Stomach (tissue), 8 donors: ENCODE measurements at regions not wholly inside any gene's neighbourhood (a gene's known extent, or its start where the extent isn't known, plus 50 kb on each side); places are given as distances from the start of the nearest gene placed in this dataset.

Experiments
- DNase-seq, 2 donors: peaks; one replicate each; pipeline versions ENCODE4 v3.0.0 to v3.0.0-alpha.2; 2013 to 2019
- H3K27ac ChIP-seq, 5 donors: fragments of 200-600 bp in 4 of 5; sonication (generic) in 4 of 5; one replicate each; pipeline ENCODE4 v1.5.1; 2013 to 2019; ENCODE audit warnings: mild to moderate bottlenecking in 1 of 5, moderate library complexity in 1 of 5
- H3K27me3 ChIP-seq, 3 donors: fragments of 200-600 bp; sonication (generic); one replicate each; pipeline ENCODE4 v1.5.1; 2017 to 2019; ENCODE audit warnings: mixed run types in 1 of 3
- H3K36me3 ChIP-seq, 4 donors: fragments of 200-600 bp; sonication (generic); 1 replicate in 3 of 4; 2 replicates in 1 of 4; pipeline ENCODE4 v1.5.1; 2016 to 2019
- H3K4me1 ChIP-seq, 4 donors: fragments of 200-600 bp; sonication (generic); one replicate each; pipeline ENCODE4 v1.5.1; 2016 to 2019
- H3K4me3 ChIP-seq, 4 donors: fragments of 200-600 bp; sonication (generic) in 3 of 4; one replicate each; pipeline ENCODE4 v1.5.1; 2016 to 2019; ENCODE audit warnings: mild to moderate bottlenecking in 1 of 4
- H3K9me3 ChIP-seq, 4 donors: fragments of 200-600 bp; sonication (generic); one replicate each; pipeline ENCODE4 v1.5.1; 2016 to 2019
- EP300 ChIP-seq: sonication (generic); formaldehyde crosslinking; IDR thresholded peaks from one replicate; pipeline ENCODE4 v1.6.1; 2017; ENCODE audit warnings: antibody characterized with exemption
- POLR2A ChIP-seq, 4 donors: fragments of 450-650 bp; IDR thresholded peaks; one replicate each; pipeline ENCODE4 v1.6.1; 2016; ENCODE audit warnings: antibody characterized with exemption in 4 of 4, control low read depth in 2 of 4, mild to moderate bottlenecking in 1 of 4, moderate library complexity in 1 of 4
- POLR2AphosphoS5 ChIP-seq, 3 donors: sonication (generic); formaldehyde crosslinking; IDR thresholded peaks; one replicate each; pipeline ENCODE4 v1.6.1; 2016; ENCODE audit warnings: antibody characterized with exemption in 3 of 3
- WGBS, 5 donors: extraction: QIAGEN DNeasy Blood & Tissue Kit in 3 of 5; methylation state at CpG; one replicate each; pipeline versions ENCODE4 v1.1.5 to v1.1.7; 2013 to 2018; 5-methylcytosine and 5-hydroxymethylcytosine counted together
- intact Hi-C: fragments of 100-400 bp; cut with DNase I; formaldehyde crosslinking; loops from one replicate; pipeline ENCODE4 v1.15.1; 2023; ENCODE audit warnings: low total_unique reads
- TF ChIP-seq, protein P1 (sequence below), 7 experiments: fragments of 450-650 bp in 4 of 7; fragments of 200-600 bp in 3 of 7; sonication (generic) in 3 of 7; IDR thresholded peaks; one replicate each; pipeline ENCODE4 v1.5.1; 2016 to 2019; ENCODE audit warnings: antibody characterized with exemption in 7 of 7, control low read depth in 2 of 7, mild to moderate bottlenecking in 1 of 7
- donor health status: healthy with polysubstance abuse.
- donor health status: Bipolar disorder and iron deficiency.
- donor health status: healthy.

DNA sequence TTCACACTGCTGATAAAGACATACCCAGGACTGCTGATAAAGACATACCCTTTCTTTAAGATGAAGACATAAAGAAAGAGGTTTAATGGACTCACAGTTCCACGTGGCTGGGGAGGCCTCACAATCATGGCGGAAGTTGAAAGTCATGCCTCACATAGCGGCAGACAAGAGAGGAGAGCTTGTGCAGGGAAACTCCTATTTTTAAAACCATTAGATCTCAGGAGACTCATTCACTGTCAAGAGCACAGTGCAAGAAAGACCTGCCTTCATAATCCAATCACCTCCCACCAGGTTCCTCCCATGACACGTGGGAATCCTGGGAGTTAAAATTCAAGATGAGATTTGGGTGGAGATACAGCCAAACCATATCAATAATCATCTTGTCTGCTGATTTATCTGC is 278.1 kb downstream of the SLC6A15 start:
- Histone ChIP-seq H3K4me3 (no peak overlapping the region), H3K4me1 (no peaks in the 10 kb centered on the region), H3K27me3 (no peaks in the 10 kb centered on the region), H3K9me3 (no peaks in the 10 kb centered on the region), H3K36me3 (no peaks in the 10 kb centered on the region), H3K27ac (no peak overlapping the region)
- no peak for DNase-seq
- intact Hi-C loops: no loop called here
- TF ChIP-seq, protein P1, sequence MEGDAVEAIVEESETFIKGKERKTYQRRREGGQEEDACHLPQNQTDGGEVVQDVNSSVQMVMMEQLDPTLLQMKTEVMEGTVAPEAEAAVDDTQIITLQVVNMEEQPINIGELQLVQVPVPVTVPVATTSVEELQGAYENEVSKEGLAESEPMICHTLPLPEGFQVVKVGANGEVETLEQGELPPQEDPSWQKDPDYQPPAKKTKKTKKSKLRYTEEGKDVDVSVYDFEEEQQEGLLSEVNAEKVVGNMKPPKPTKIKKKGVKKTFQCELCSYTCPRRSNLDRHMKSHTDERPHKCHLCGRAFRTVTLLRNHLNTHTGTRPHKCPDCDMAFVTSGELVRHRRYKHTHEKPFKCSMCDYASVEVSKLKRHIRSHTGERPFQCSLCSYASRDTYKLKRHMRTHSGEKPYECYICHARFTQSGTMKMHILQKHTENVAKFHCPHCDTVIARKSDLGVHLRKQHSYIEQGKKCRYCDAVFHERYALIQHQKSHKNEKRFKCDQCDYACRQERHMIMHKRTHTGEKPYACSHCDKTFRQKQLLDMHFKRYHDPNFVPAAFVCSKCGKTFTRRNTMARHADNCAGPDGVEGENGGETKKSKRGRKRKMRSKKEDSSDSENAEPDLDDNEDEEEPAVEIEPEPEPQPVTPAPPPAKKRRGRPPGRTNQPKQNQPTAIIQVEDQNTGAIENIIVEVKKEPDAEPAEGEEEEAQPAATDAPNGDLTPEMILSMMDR (IDR thresholded peaks at IDR 0.05): no peak
- TF ChIP-seq POLR2AphosphoS5 (IDR thresholded peaks at IDR 0.05): no peak
- TF ChIP-seq EP300: no peak
- no peak for TF ChIP-seq POLR2A (IDR thresholded peaks at IDR 0.05)
- WGBS, 5 donors: 74 to 87% (median 81%) methylated on average over 4 of the region's 4 CpGs

DNA sequence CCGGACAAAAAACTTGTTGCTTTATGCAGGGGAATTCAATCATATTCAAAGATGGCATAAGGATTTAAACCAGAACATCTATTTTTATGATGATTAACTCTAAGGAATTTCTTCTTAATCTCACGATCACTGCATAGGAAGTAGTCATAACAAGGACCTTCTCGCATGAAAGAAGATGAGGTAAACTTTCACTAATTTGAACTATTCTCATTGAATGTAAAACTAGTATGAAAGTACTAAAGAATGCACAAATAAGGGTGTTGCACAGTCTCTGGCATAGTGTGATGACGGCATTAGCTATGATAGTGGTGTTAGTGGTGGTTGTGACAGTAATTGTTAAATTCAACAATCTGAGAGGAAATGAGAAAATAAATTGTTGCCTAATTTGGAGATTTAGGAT is 280.0 kb downstream of the SLC6A15 start:
- no peaks in the 10 kb centered on the region for H3K4me1 ChIP-seq

DNA sequence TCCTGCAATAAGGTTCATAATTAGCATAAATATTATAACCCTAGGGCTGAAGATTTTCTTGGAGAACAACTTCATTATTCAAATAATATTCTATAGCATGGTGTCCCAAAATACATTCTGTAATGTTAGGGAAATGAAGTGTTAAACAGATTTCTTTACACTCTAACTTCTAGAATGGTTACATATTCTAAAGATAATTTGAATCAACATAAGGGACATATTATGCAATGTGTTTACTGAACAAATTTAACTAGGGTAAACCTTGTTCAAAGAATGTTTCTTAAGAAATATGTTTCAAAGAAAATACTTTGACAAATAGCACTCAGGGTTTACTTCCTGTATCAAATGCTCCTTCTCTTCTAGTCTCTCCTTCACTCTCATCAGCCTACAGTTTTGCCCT is 281.6 kb downstream of the SLC6A15 start:
- no peaks in the 10 kb centered on the region for H3K9me3 ChIP-seq

More for the DNA sequence above, 280.0 kb downstream of the SLC6A15 start:
- Histone ChIP-seq H3K27ac (no peak overlapping the region), H3K4me3 (no peak overlapping the region), H3K9me3 (no peaks in the 10 kb centered on the region), H3K36me3 (no peaks in the 10 kb centered on the region), H3K27me3 (no peaks in the 10 kb centered on the region)
- DNase-seq: no peak
- intact Hi-C loops: no loop called here
- 84 to 88% (median 86%) methylated on average over 4 of the region's 4 CpGs for WGBS, 5 donors
- TF ChIP-seq POLR2A (IDR thresholded peaks at IDR 0.05): no peak
- no peak for TF ChIP-seq EP300
- no peak for TF ChIP-seq POLR2AphosphoS5 (IDR thresholded peaks at IDR 0.05)
- TF ChIP-seq, protein P1 (IDR thresholded peaks at IDR 0.05): no peak

DNA sequence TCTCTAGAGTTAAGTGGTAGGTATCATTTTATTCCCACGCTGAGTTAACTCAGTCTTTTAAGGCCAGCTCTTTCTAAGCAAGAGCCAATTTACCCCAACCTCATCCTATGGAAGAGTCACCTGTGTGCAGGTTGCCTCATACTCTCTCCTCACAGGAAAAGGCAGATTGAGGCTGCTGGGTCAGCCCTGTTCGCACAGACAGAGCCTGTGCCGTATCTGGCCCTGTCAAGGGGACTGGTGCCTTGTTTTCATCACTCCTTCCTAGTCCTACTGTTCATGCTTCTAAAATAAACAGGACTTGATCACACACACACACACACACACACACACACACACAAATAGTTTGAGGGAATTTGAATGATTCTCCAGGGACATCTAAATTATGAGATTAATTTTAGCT is 285.0 kb downstream of the SLC6A15 start:
- WGBS, 5 donors: 68 to 83% (median 80%) methylated on average over 3 of the region's 3 CpGs
- no peak for TF ChIP-seq POLR2AphosphoS5 (IDR thresholded peaks at IDR 0.05)
- TF ChIP-seq EP300: no peak
- Histone ChIP-seq H3K9me3 (no peaks in the 10 kb centered on the region), H3K4me3 (no peak overlapping the region), H3K27me3 (no peaks in the 10 kb centered on the region), H3K4me1 (no peaks in the 10 kb centered on the region), H3K27ac (no peak overlapping the region), H3K36me3 (no peaks in the 10 kb centered on the region)
- no peak for DNase-seq
- intact Hi-C loops: no loop called here

More for the DNA sequence above, 281.6 kb downstream of the SLC6A15 start:
- Histone ChIP-seq H3K27me3 (no peaks in the 10 kb centered on the region), H3K4me1 (no peaks in the 10 kb centered on the region), H3K27ac (no peak overlapping the region), H3K4me3 (no peak overlapping the region), H3K36me3 (no peaks in the 10 kb centered on the region)
- TF ChIP-seq POLR2AphosphoS5 (IDR thresholded peaks at IDR 0.05) (no peak), EP300 (no peak), POLR2A (IDR thresholded peaks at IDR 0.05) (no peak)
- TF ChIP-seq, protein P1 (IDR thresholded peaks at IDR 0.05): no peak
- intact Hi-C loops: no loop called here
- no peak for DNase-seq

DNA sequence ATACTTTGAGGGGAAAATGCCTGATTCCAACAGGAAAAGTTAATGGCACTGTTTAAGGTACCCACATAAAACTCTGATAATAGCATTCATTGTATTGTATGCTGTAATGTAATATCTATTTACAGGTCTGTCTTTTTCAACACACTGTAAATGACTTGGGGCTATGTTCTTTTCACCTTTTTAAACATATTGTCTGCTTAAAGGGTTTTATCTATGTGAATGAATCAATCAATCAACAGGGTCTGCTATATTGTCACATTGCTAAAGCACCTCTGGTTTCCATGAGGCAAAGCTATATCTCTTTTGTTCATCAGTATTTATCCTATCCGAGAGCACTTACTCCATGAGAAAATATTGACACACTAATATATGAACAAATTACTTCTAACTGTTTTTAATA is 288.0 kb downstream of the SLC6A15 start:
- no peak overlapping the region for H3K4me3 ChIP-seq
- no peak for DNase-seq
- H3K4me1 ChIP-seq: no peaks in the 10 kb centered on the region
- intact Hi-C loops: no loop called here
- H3K27me3 ChIP-seq: no peaks in the 10 kb centered on the region
- H3K9me3 ChIP-seq: no peaks in the 10 kb centered on the region
- no peaks in the 10 kb centered on the region for H3K36me3 ChIP-seq
- TF ChIP-seq EP300: no peak
- TF ChIP-seq POLR2AphosphoS5 (IDR thresholded peaks at IDR 0.05): no peak
- TF ChIP-seq, protein P1 (IDR thresholded peaks at IDR 0.05): no peak
- no peak for TF ChIP-seq POLR2A (IDR thresholded peaks at IDR 0.05)
- H3K27ac ChIP-seq: no peak overlapping the region
- WGBS, 5 donors: 70 to 82% (median 73%) methylated on average over 1 of the region's 1 CpG
